ACHN (cell line): ENCODE measurements at regions not wholly inside any gene's neighbourhood (a gene's known extent, or its start where the extent isn't known, plus 50 kb on each side); places are given as distances from the start of the nearest gene placed in this dataset.

Source experiments
- DNase-seq: peaks from one replicate; pipeline ENCODE4 v3.0.0-alpha.2; 2015
- in situ Hi-C: cut with HindIII; loops from 2 replicates; pipeline ENCODE4 v1.10.0; 2017; ENCODE audit warnings: low sequenced_read_pairs, low pct_ligation_motif_present, low pct_unique_long_range_greater_than_20kb

GRCh38 chr11:81135570-81135969 lies 1598.1 kb downstream of the FAM181B start:
- no peak for DNase-seq
- in situ Hi-C loops, result no loop called here

GRCh38 chr11:81129618-81130017 lies 1604.0 kb downstream of the FAM181B start:
- DNase-seq, result no peak
- in situ Hi-C loops, result no loop called here

GRCh38 chr11:81112718-81113117 lies 1620.9 kb downstream of the FAM181B start:
- in situ Hi-C loops, result no loop called here

GRCh38 chr11:81104051-81104450 lies 1629.6 kb downstream of the FAM181B start:
- no peak for DNase-seq
- in situ Hi-C loops, result no loop called here

More at GRCh38 chr11:81112718-81113117, 1620.9 kb downstream of the FAM181B start:
- no peak for DNase-seq

- DNase-seq, result no peak
- in situ Hi-C loops, result no loop called here
Measured at GRCh38 chr11:81098471-81098870, 1635.2 kb downstream of the FAM181B start.

GRCh38 chr11:81092522-81092921 lies 1641.1 kb downstream of the FAM181B start:
- DNase-seq, result no peak
- in situ Hi-C loops, result no loop called here

GRCh38 chr11:81089242-81089641 lies 1644.4 kb downstream of the FAM181B start:
- in situ Hi-C loops, result no loop called here
- no peak for DNase-seq

- DNase-seq, result no peak
- in situ Hi-C loops, result no loop called here
Measured at GRCh38 chr11:81080476-81080875, 1639.6 kb upstream of the TENM4 start.

GRCh38 chr11:81072273-81072672 lies 1631.4 kb upstream of the TENM4 start:
- in situ Hi-C loops, result no loop called here
- DNase-seq, result no peak

- DNase-seq, result no peak
- in situ Hi-C loops, result no loop called here
Measured at GRCh38 chr11:81071606-81072005, 1630.8 kb upstream of the TENM4 start.

GRCh38 chr11:81070948-81071347 lies 1630.1 kb upstream of the TENM4 start:
- no peak for DNase-seq
- in situ Hi-C loops, result no loop called here

GRCh38 chr11:81059356-81059755 lies 1618.5 kb upstream of the TENM4 start:
- DNase-seq, result no peak

GRCh38 chr11:81052344-81053158 lies 1611.7 kb upstream of the TENM4 start:
- no peak for DNase-seq
- in situ Hi-C loops, result no loop called here

More at GRCh38 chr11:81059356-81059755, 1618.5 kb upstream of the TENM4 start:
- in situ Hi-C loops, result no loop called here

GRCh38 chr11:81039916-81040524 lies 1599.2 kb upstream of the TENM4 start:
- in situ Hi-C loops, result no loop called here
- DNase-seq, result no peak

- DNase-seq, result no peak
- in situ Hi-C loops, result no loop called here
Measured at GRCh38 chr11:81036168-81036870, 1595.5 kb upstream of the TENM4 start.

GRCh38 chr11:81033779-81034540 lies 1593.1 kb upstream of the TENM4 start:
- in situ Hi-C loops, result no loop called here
- DNase-seq, result no peak

- DNase-seq, result no peak
- in situ Hi-C loops, result no loop called here
Measured at GRCh38 chr11:81032906-81033305, 1592.1 kb upstream of the TENM4 start.

- DNase-seq, result peak; percentile 15
- in situ Hi-C loops, result no loop called here
Measured at GRCh38 chr11:81030186-81030585, 1589.4 kb upstream of the TENM4 start.

- DNase-seq, result no peak
- in situ Hi-C loops, result no loop called here
Measured at GRCh38 chr11:81026032-81026431, 1585.2 kb upstream of the TENM4 start.
